ENCODE measurements at regions not wholly inside any gene's neighbourhood (a gene's known extent, or its start where the extent isn't known, plus 50 kb on each side); places are given as distances from the start of the nearest gene placed in this dataset.

- no peaks in the 10 kb centered on the region for H3K9me3 ChIP-seq
- H3K36me3 ChIP-seq: no peaks in the 10 kb centered on the region
- H3K27me3 ChIP-seq: no peaks in the 10 kb centered on the region
- 89 to 98% methylated on average over 8 to 9 of the region's 10 CpGs for WGBS, 2 donors
- no peak overlapping the region for H3K4me3 ChIP-seq (replicated peaks in 1 of 3)
- DNase-seq: no peak
- no peak overlapping the region for H3K27ac ChIP-seq
- TF ChIP-seq POLR2A (IDR thresholded peaks at IDR 0.05) (no peak), CTCF (IDR thresholded peaks at IDR 0.05) (no peak)
- H3K4me1 ChIP-seq: no peaks in the 10 kb centered on the region
- intact Hi-C loops (cut with DNase I): no loop called here
Measured at GRCh38 chr20:58142843-58143185, 85.6 kb downstream of the ANKRD60 start.

GRCh38 chr20:58141971-58142842 is 86.2 kb downstream of the ANKRD60 start:
- no peaks in the 10 kb centered on the region for H3K36me3 ChIP-seq
- intact Hi-C loops (cut with DNase I): no loop called here
- TF ChIP-seq CTCF (IDR thresholded peaks at IDR 0.05): no peak
- no peak for TF ChIP-seq POLR2A (IDR thresholded peaks at IDR 0.05)
- H3K4me1 ChIP-seq: no peaks in the 10 kb centered on the region
- H3K9me3 ChIP-seq: no peaks in the 10 kb centered on the region
- H3K27ac ChIP-seq: no peak overlapping the region
- no peak for DNase-seq
- 78 to 85% methylated on average over 19 of the region's 19 CpGs for WGBS, 2 donors
- H3K27me3 ChIP-seq: no peaks in the 10 kb centered on the region
- H3K4me3 ChIP-seq (replicated peaks in 1 of 3): no peak overlapping the region

GRCh38 chr20:58141496-58141895 is 87.0 kb downstream of the ANKRD60 start:
- H3K4me3 ChIP-seq (replicated peaks in 1 of 3): no peak overlapping the region
- no peaks in the 10 kb centered on the region for H3K4me1 ChIP-seq
- no peaks in the 10 kb centered on the region for H3K27me3 ChIP-seq
- WGBS, 2 donors: 69 to 70% methylated on average over 4 of the region's 4 CpGs
- intact Hi-C loops (cut with DNase I): no loop called here
- TF ChIP-seq POLR2A (IDR thresholded peaks at IDR 0.05) (no peak), CTCF (IDR thresholded peaks at IDR 0.05) (no peak)
- H3K36me3 ChIP-seq: no peaks in the 10 kb centered on the region
- no peak overlapping the region for H3K27ac ChIP-seq
- no peaks in the 10 kb centered on the region for H3K9me3 ChIP-seq
- DNase-seq: no peak

- WGBS, 2 donors: 69 to 71% methylated on average over 3 of the region's 3 CpGs
Measured at GRCh38 chr20:58140787-58141425, 87.5 kb downstream of the ANKRD60 start.

More at GRCh38 chr20:58140787-58141425, 87.5 kb downstream of the ANKRD60 start:
- H3K4me3 ChIP-seq (replicated peaks in 1 of 3): no peak overlapping the region
- no peaks in the 10 kb centered on the region for H3K27me3 ChIP-seq
- H3K27ac ChIP-seq: no peak overlapping the region
- intact Hi-C loops (cut with DNase I): no loop called here
- H3K36me3 ChIP-seq: no peaks in the 10 kb centered on the region
- H3K4me1 ChIP-seq: peaks cover 0 to under 1% of the 10 kb centered on the region in 2 donors
- H3K9me3 ChIP-seq: no peaks in the 10 kb centered on the region
- DNase-seq: no peak
- no peak for TF ChIP-seq POLR2A (IDR thresholded peaks at IDR 0.05)
- TF ChIP-seq CTCF (IDR thresholded peaks at IDR 0.05): no peak
